Hepatocyte (in vitro differentiated cells): ENCODE measurements at regions not wholly inside any gene's neighbourhood (a gene's known extent, or its start where the extent isn't known, plus 50 kb on each side); places are given as distances from the start of the nearest gene placed in this dataset.

Experiments used
- DNase-seq: peaks from one replicate; pipeline ENCODE4 v3.0.0-alpha.2; 2016; ENCODE audit warnings: low spot score
- H2AFZ ChIP-seq: fragments of 200-600 bp; sonication (generic); 2 replicates; pipeline ENCODE4 v1.6.0; 2016; ENCODE audit warnings: antibody characterized with exemption, mild to moderate bottlenecking
- H3K27ac ChIP-seq: fragments of 200-600 bp; sonication (generic); 2 replicates; pipeline ENCODE4 v1.5.1; 2016; ENCODE audit warnings: mild to moderate bottlenecking
- H3K27me3 ChIP-seq: fragments of 200-600 bp; sonication (generic); 2 replicates; pipeline ENCODE4 v1.6.1; 2016
- H3K36me3 ChIP-seq: fragments of 200-600 bp; sonication (generic); replicated peaks from 2 replicates; pipeline ENCODE4 v1.5.1; 2016; ENCODE audit warnings: low read depth; ENCODE audit not compliant: insufficient read depth
- H3K4me1 ChIP-seq: fragments of 200-600 bp; sonication (generic); 2 replicates; pipeline ENCODE4 v1.5.1; 2016; ENCODE audit warnings: mild to moderate bottlenecking, moderate library complexity; ENCODE audit not compliant: insufficient read depth
- H3K4me2 ChIP-seq: fragments of 200-600 bp; sonication (generic); 2 replicates; pipeline ENCODE4 v1.6.0; 2016
- H3K4me3 ChIP-seq: fragments of 200-600 bp; sonication (generic); 2 replicates; pipeline ENCODE4 v1.5.1; 2016; ENCODE audit warnings: mild to moderate bottlenecking
- H3K79me2 ChIP-seq: fragments of 200-600 bp; sonication (generic); 2 replicates; pipeline ENCODE4 v1.6.0; 2017; ENCODE audit warnings: mild to moderate bottlenecking
- H3K9me2 ChIP-seq: fragments of 200-600 bp; sonication (generic); replicated peaks from 2 replicates; pipeline ENCODE4 v1.6.0; 2017; ENCODE audit warnings: mild to moderate bottlenecking; ENCODE audit not compliant: insufficient read depth
- H3K9me3 ChIP-seq: fragments of 200-600 bp; sonication (generic); 2 replicates; pipeline ENCODE4 v1.5.1; 2016; ENCODE audit warnings: low read depth, mild to moderate bottlenecking
- H4K20me1 ChIP-seq: fragments of 200-600 bp; sonication (generic); 2 replicates; pipeline ENCODE4 v1.6.0; 2016; ENCODE audit warnings: mild to moderate bottlenecking; ENCODE audit not compliant: insufficient read depth, poor library complexity, severe bottlenecking
- EZH2 ChIP-seq: fragments of 200-600 bp; sonication (generic); IDR thresholded peaks from 2 replicates; pipeline ENCODE4 v1.6.1; 2016; ENCODE audit warnings: antibody characterized with exemption, mild to moderate bottlenecking, borderline replicate concordance
- EZH2phosphoT487 ChIP-seq: fragments of 200-600 bp; sonication (generic); IDR thresholded peaks from one replicate; pipeline ENCODE4 v1.6.1; 2018; ENCODE audit warnings: antibody characterized with exemption, mild to moderate bottlenecking, low read depth, moderate library complexity; ENCODE audit not compliant: unreplicated experiment, severe bottlenecking
- WGBS: methylation state at CpG from one replicate; pipeline ENCODE4 v1.1.6; 2016; ENCODE audit warnings: low lambda C conversion rate; ENCODE audit errors: missing lambda C conversion rate; 5-methylcytosine and 5-hydroxymethylcytosine counted together
- TF ChIP-seq, protein P1 (sequence below): fragments of 200-600 bp; sonication (generic); IDR thresholded peaks from 2 replicates; pipeline ENCODE4 v1.5.1; 2016; ENCODE audit warnings: antibody characterized with exemption, mild to moderate bottlenecking; ENCODE audit not compliant: poor library complexity

DNA sequence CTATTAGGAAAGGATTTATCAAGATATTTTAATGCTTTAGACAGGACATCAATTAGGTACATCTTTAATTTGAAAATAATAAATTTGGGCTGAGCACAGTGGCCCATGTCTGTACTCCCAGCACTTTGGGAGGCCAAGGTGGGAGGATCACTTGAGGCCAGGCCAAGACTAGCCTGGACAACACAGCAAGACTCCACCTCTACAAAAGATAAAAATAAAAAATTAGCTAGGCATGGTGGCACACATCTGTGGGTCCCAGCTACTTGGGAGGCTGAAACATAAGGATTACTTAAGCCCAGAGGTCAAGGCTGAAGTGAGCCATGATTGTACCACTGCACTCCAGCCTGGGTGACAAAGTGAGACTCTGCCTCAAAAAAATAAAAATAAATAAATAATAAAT is 59.6 kb upstream of the IRF2 start:
- Histone ChIP-seq H3K9me3 (no peaks in the 10 kb centered on the region), H3K27me3 (no peaks in the 10 kb centered on the region), H3K4me2 (no peak overlapping the region), H4K20me1 (no peaks in the 10 kb centered on the region), H3K9me2 (no peaks in the 10 kb centered on the region), H3K27ac (no peak overlapping the region), H3K4me3 (no peak overlapping the region), H3K4me1 (peaks cover 10% of the 10 kb centered on the region), H3K79me2 (peaks cover 31% of the 10 kb centered on the region), H3K36me3 (no peaks in the 10 kb centered on the region), H2AFZ (no peak overlapping the region)
- no peak for DNase-seq
- no peak for TF ChIP-seq EZH2
- TF ChIP-seq, protein P1, sequence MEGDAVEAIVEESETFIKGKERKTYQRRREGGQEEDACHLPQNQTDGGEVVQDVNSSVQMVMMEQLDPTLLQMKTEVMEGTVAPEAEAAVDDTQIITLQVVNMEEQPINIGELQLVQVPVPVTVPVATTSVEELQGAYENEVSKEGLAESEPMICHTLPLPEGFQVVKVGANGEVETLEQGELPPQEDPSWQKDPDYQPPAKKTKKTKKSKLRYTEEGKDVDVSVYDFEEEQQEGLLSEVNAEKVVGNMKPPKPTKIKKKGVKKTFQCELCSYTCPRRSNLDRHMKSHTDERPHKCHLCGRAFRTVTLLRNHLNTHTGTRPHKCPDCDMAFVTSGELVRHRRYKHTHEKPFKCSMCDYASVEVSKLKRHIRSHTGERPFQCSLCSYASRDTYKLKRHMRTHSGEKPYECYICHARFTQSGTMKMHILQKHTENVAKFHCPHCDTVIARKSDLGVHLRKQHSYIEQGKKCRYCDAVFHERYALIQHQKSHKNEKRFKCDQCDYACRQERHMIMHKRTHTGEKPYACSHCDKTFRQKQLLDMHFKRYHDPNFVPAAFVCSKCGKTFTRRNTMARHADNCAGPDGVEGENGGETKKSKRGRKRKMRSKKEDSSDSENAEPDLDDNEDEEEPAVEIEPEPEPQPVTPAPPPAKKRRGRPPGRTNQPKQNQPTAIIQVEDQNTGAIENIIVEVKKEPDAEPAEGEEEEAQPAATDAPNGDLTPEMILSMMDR: no peak
- TF ChIP-seq EZH2phosphoT487: no peak

DNA sequence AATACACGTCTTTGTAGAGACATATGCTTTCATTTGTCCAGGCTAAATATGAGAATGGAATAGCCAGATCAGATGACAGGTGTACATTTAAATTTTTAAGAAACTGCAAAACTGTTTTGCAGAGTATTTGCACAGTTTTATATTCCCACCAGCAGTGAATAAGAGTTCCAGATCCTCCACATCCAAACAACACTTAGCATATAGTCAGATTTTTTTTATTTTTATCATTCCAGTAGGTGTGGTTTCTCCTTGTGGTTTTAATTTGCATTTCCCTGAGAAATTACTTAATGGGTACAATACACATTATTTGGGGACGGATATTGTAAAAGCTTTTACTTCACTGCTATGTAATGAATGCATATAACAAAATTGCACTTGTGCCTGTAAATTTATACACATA is 56.7 kb upstream of the IRF2 start:
- no peak overlapping the region for H2AFZ ChIP-seq
- DNase-seq: no peak
- H3K9me2 ChIP-seq: no peaks in the 10 kb centered on the region
- 89% methylated on average over 2 of the region's 2 CpGs for WGBS
- TF ChIP-seq EZH2phosphoT487 (no peak), EZH2 (no peak)
- TF ChIP-seq, protein P1: no peak
- H3K9me3 ChIP-seq: no peaks in the 10 kb centered on the region
- no peaks in the 10 kb centered on the region for H3K36me3 ChIP-seq
- H3K4me1 ChIP-seq: peaks cover 3% of the 10 kb centered on the region
- no peak overlapping the region for H3K4me2 ChIP-seq
- H3K27me3 ChIP-seq: no peaks in the 10 kb centered on the region
- no peak overlapping the region for H3K27ac ChIP-seq
- H3K4me3 ChIP-seq: no peak overlapping the region
- H4K20me1 ChIP-seq: no peaks in the 10 kb centered on the region
- H3K79me2 ChIP-seq: peaks cover 23% of the 10 kb centered on the region

DNA sequence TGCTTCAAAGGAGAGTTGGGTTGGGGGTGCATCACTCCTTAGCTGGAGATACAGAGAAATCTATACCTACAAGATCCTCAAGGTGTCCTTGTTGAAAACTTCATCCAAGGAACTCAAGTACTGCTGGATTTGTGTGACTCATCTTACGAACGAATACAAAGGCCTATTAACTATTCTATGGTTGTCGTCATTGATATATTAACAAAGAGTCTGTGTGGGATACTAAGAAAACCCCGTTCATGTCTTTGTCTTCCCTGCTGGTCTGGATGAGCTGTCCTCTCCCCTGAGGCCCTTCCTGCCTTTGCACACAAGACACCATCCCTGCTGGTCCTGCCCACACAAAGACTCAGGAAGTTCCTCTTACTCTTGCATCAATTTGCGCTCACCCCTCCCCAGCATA is 54.9 kb upstream of the IRF2 start:
- DNase-seq: no peak
- Histone ChIP-seq H3K27ac (no peak overlapping the region), H3K36me3 (no peaks in the 10 kb centered on the region), H3K4me2 (no peak overlapping the region), H3K9me2 (no peaks in the 10 kb centered on the region), H3K9me3 (peaks cover 4% of the 10 kb centered on the region), H3K27me3 (no peaks in the 10 kb centered on the region), H3K4me1 (no peaks in the 10 kb centered on the region), H3K79me2 (peaks cover 17% of the 10 kb centered on the region), H3K4me3 (no peak overlapping the region), H2AFZ (no peak overlapping the region), H4K20me1 (no peaks in the 10 kb centered on the region)
- TF ChIP-seq EZH2phosphoT487 (no peak), EZH2 (no peak)
- TF ChIP-seq, protein P1: no peak
- WGBS: 73% methylated on average over 5 of the region's 5 CpGs

DNA sequence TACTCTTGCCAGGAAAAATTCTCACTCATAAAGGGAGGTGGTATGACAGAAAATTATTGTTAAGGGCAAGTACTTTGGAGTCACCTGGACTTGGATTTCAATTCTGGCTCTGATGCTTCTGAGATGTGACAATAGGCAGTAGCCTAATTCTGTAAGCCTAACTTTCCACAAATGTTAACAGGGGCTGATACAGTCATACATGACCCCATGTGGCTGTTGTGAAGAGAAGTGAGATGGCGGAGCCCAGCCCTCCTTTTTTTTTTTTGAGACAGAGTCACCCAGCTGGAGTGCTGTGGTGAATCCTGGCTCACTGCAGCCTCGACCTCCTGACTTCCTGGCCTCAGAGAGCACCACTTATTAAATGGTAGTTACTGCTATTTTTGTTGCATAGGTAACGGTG is 54.4 kb upstream of the IRF2 start:
- no peaks in the 10 kb centered on the region for H3K36me3 ChIP-seq
- no peak overlapping the region for H3K4me2 ChIP-seq
- no peaks in the 10 kb centered on the region for H4K20me1 ChIP-seq
- H3K9me3 ChIP-seq: peaks cover 4% of the 10 kb centered on the region
- H3K9me2 ChIP-seq: no peaks in the 10 kb centered on the region
- H2AFZ ChIP-seq: no peak overlapping the region
- H3K4me3 ChIP-seq: no peak overlapping the region
- peaks cover 17% of the 10 kb centered on the region for H3K79me2 ChIP-seq
- no peak for TF ChIP-seq EZH2
- TF ChIP-seq, protein P1: no peak
- no peak overlapping the region for H3K27ac ChIP-seq
- H3K27me3 ChIP-seq: no peaks in the 10 kb centered on the region
- no peak for DNase-seq
- WGBS: 78% methylated on average over 3 of the region's 3 CpGs
- H3K4me1 ChIP-seq: no peaks in the 10 kb centered on the region
